Testis (tissue), 2 donors: ENCODE measurements at regions not wholly inside any gene's neighbourhood (a gene's known extent, or its start where the extent isn't known, plus 50 kb on each side); places are given as distances from the start of the nearest gene placed in this dataset.

Experiments
- DNase-seq: peaks from one replicate; pipeline ENCODE4 v3.0.0-alpha.2; 2019
- H3K27ac ChIP-seq, 2 donors: fragments of 200-600 bp; sonication (generic); one replicate each; pipeline ENCODE4 v1.5.1; 2019
- H3K27me3 ChIP-seq: fragments of 200-600 bp; sonication (generic); one replicate; pipeline ENCODE4 v1.5.1; 2019
- H3K36me3 ChIP-seq: fragments of 200-600 bp; sonication (generic); one replicate; pipeline ENCODE4 v1.5.1; 2017; ENCODE audit warnings: low read depth; ENCODE audit errors: missing control alignments
- H3K4me1 ChIP-seq: fragments of 200-600 bp; sonication (generic); one replicate; pipeline ENCODE4 v1.5.1; 2019
- H3K4me3 ChIP-seq, 2 donors: fragments of 200-600 bp; sonication (generic); one replicate each; pipeline ENCODE4 v1.5.1; 2017 to 2019
- H3K9me3 ChIP-seq: fragments of 200-600 bp; sonication (generic); one replicate; pipeline ENCODE4 v1.5.1; 2017
- CTCF ChIP-seq, 3 experiments: fragments of 450-650 bp in 2 of 3; fragments of 200-600 bp in 1 of 3; sonication (generic) in 1 of 3; IDR thresholded peaks; one replicate each; pipeline ENCODE4 v1.5.1; 2016 to 2019; ENCODE audit warnings: antibody characterized with exemption in 3 of 3, mild to moderate bottlenecking in 2 of 3, moderate library complexity in 1 of 3
- POLR2A ChIP-seq: fragments of 450-650 bp; IDR thresholded peaks from one replicate; pipeline ENCODE4 v1.6.1; 2017; ENCODE audit warnings: antibody characterized with exemption, mild to moderate bottlenecking, moderate library complexity
- WGBS, 2 donors: methylation state at CpG; one replicate each; pipeline ENCODE4 v1.1.5; 2018; 5-methylcytosine and 5-hydroxymethylcytosine counted together
- intact Hi-C: fragments of 100-400 bp; cut with DNase I; formaldehyde crosslinking; loops from one replicate; pipeline ENCODE4 v1.15.1; 2023; ENCODE audit warnings: low total_unique reads

- DNase-seq, result no peak
- TF ChIP-seq POLR2A, result no peak
- no peak for TF ChIP-seq CTCF (IDR thresholded peaks at IDR 0.05)
- Histone ChIP-seq H3K4me1 (no peaks in the 10 kb centered on the region), H3K9me3 (no peaks in the 10 kb centered on the region), H3K4me3 (no peak overlapping the region), H3K27ac (no peak overlapping the region), H3K27me3 (no peaks in the 10 kb centered on the region), H3K36me3 (no peaks in the 10 kb centered on the region)
- 87 to 98% methylated on average over 3 of the region's 3 CpGs for WGBS, 2 donors
- intact Hi-C loops, result no loop called here
Observed at GRCh38 chrX:129019412-129019811, 503.9 kb downstream of the SMARCA1 start.

- TF ChIP-seq POLR2A (no peak), CTCF (IDR thresholded peaks at IDR 0.05) (no peak)
- no peak overlapping the region for H3K4me3 ChIP-seq
- H3K27me3 ChIP-seq, result no peaks in the 10 kb centered on the region
- no peaks in the 10 kb centered on the region for H3K9me3 ChIP-seq
- no peak for DNase-seq
- intact Hi-C loops, result no loop called here
- WGBS, 2 donors, result no CpG with 5 or more reads among the region's 1 CpG
- no peak overlapping the region for H3K27ac ChIP-seq
- no peaks in the 10 kb centered on the region for H3K36me3 ChIP-seq
- H3K4me1 ChIP-seq, result no peaks in the 10 kb centered on the region
Observed at GRCh38 chrX:129015381-129015780, 507.9 kb downstream of the SMARCA1 start.

- H3K4me3 ChIP-seq, result no peak overlapping the region
- intact Hi-C loops, result no loop called here
- WGBS, 2 donors, result 71 to 89% methylated on average over 3 of the region's 3 CpGs
- no peaks in the 10 kb centered on the region for H3K27me3 ChIP-seq
- H3K4me1 ChIP-seq, result no peaks in the 10 kb centered on the region
- no peaks in the 10 kb centered on the region for H3K9me3 ChIP-seq
- no peak overlapping the region for H3K27ac ChIP-seq
- no peaks in the 10 kb centered on the region for H3K36me3 ChIP-seq
- DNase-seq, result no peak
- no peak for TF ChIP-seq CTCF (IDR thresholded peaks at IDR 0.05)
- no peak for TF ChIP-seq POLR2A
Observed at GRCh38 chrX:129013574-129013973, 509.7 kb downstream of the SMARCA1 start.

- intact Hi-C loops, result no loop called here
- H3K9me3 ChIP-seq, result no peaks in the 10 kb centered on the region
- WGBS, 2 donors, result 31 to 53% methylated on average over 3 of the region's 3 CpGs
- H3K36me3 ChIP-seq, result no peaks in the 10 kb centered on the region
- no peak overlapping the region for H3K27ac ChIP-seq
- no peak overlapping the region for H3K4me3 ChIP-seq
- TF ChIP-seq POLR2A (no peak), CTCF (IDR thresholded peaks at IDR 0.05) (no peak)
- H3K4me1 ChIP-seq, result no peaks in the 10 kb centered on the region
- no peaks in the 10 kb centered on the region for H3K27me3 ChIP-seq
- no peak for DNase-seq
Observed at GRCh38 chrX:129007631-129008030, 515.7 kb downstream of the SMARCA1 start.

- Histone ChIP-seq H3K4me3 (no peak overlapping the region), H3K36me3 (no peaks in the 10 kb centered on the region), H3K27me3 (no peaks in the 10 kb centered on the region), H3K27ac (no peak overlapping the region), H3K4me1 (no peaks in the 10 kb centered on the region), H3K9me3 (no peaks in the 10 kb centered on the region)
- 47 to 61% methylated on average over 5 of the region's 5 CpGs for WGBS, 2 donors
- intact Hi-C loops, result no loop called here
- no peak for DNase-seq
- TF ChIP-seq CTCF (IDR thresholded peaks at IDR 0.05) (no peak), POLR2A (no peak)
Observed at GRCh38 chrX:129006491-129006890, 516.8 kb downstream of the SMARCA1 start.
